HEK293 (cell line): ENCODE measurements at regions not wholly inside any gene's neighbourhood (a gene's known extent, or its start where the extent isn't known, plus 50 kb on each side); places are given as distances from the start of the nearest gene placed in this dataset.
A peak's percentile ranks its signal among the peaks of the same experiment; 100 is the strongest.

Experiments used
- CTCF ChIA-PET: fragments of 350-600 bp; formaldehyde crosslinking; extraction: SDS; loops from one replicate; lab custom pipeline; 2021; ENCODE audit warnings: antibody characterized with exemption; lab: Yijun Ruan, JAX
- POLR2A ChIA-PET: fragments of 300-600 bp; formaldehyde crosslinking; extraction: SDS; loops from one replicate; lab custom pipeline; 2020; ENCODE audit warnings: antibody characterized with exemption, inconsistent platforms; lab: Yijun Ruan, JAX
- H3K27ac ChIP-seq: fragments of 200-500 bp; sonication (Bioruptor generic); 2 replicates; pipeline ENCODE4 v1.5.1; 2014; ENCODE audit warnings: low read depth, low read length, control low read depth, inconsistent platforms; ENCODE audit errors: extremely low read depth
- H3K36me3 ChIP-seq, 2 experiments: fragments of 200-500 bp in 1 of 2; sonication (Bioruptor generic) in 1 of 2; 1 replicate in 1 of 2; 2 replicates in 1 of 2; pipeline ENCODE4 v1.5.1; 2014 to 2017; ENCODE audit warnings: inconsistent platforms in 2 of 2, low read length in 2 of 2; ENCODE audit not compliant: control insufficient read depth in 2 of 2, insufficient read depth in 1 of 2
- H3K4me1 ChIP-seq: fragments of 200-500 bp; sonication (Bioruptor generic); 2 replicates; pipeline ENCODE4 v1.5.1; 2014; ENCODE audit warnings: mild to moderate bottlenecking, low read length, inconsistent platforms; ENCODE audit not compliant: control insufficient read depth, insufficient read depth
- H3K4me3 ChIP-seq: 2 replicates; pipeline ENCODE4 v1.5.1; 2011; ENCODE audit warnings: low read depth, mild to moderate bottlenecking, control low read depth, low read length, moderate library complexity
- H3K9me3 ChIP-seq: fragments of 200-500 bp; sonication (Bioruptor generic); 2 replicates; pipeline ENCODE4 v1.5.1; 2014; ENCODE audit warnings: low read depth, low read length, inconsistent platforms; ENCODE audit not compliant: control insufficient read depth, insufficient read depth
- BCL11B ChIP-seq: fragments of 450-650 bp; formaldehyde crosslinking; IDR thresholded peaks from 2 replicates; pipeline ENCODE4 v1.5.1; 2016; ENCODE audit warnings: low read depth, missing biosample characterization, missing genetic modification characterization
- OVOL3 ChIP-seq: fragments of 450-650 bp; formaldehyde crosslinking; IDR thresholded peaks from 2 replicates; pipeline ENCODE4 v1.5.1; 2016; ENCODE audit warnings: missing biosample characterization, missing genetic modification characterization
- YY2 ChIP-seq: fragments of 450-650 bp; formaldehyde crosslinking; IDR thresholded peaks from 2 replicates; pipeline ENCODE4 v1.5.1; 2016; ENCODE audit warnings: missing biosample characterization, missing genetic modification characterization
- ZBTB1 ChIP-seq: fragments of 450-650 bp; formaldehyde crosslinking; IDR thresholded peaks from 2 replicates; pipeline ENCODE4 v1.5.1; 2016; ENCODE audit warnings: missing biosample characterization, missing genetic modification characterization
- ZNF184 ChIP-seq: fragments of 450-650 bp; IDR thresholded peaks from 2 replicates; pipeline ENCODE4 v1.5.1; 2018; ENCODE audit warnings: missing biosample characterization, mild to moderate bottlenecking, missing genetic modification characterization
- ZNF404 ChIP-seq: fragments of 450-650 bp; formaldehyde crosslinking; IDR thresholded peaks from 2 replicates; pipeline ENCODE4 v1.5.1; 2017; ENCODE audit warnings: missing biosample characterization, missing genetic modification characterization
- ZNF48 ChIP-seq: fragments of 450-650 bp; formaldehyde crosslinking; IDR thresholded peaks from 2 replicates; pipeline ENCODE4 v1.5.1; 2016; ENCODE audit warnings: missing biosample characterization, missing genetic modification characterization
- ZNF791 ChIP-seq: fragments of 450-650 bp; formaldehyde crosslinking; IDR thresholded peaks from 2 replicates; pipeline ENCODE4 v1.5.1; 2016; ENCODE audit warnings: missing biosample characterization, missing genetic modification characterization
- ZSCAN23 ChIP-seq: fragments of 450-650 bp; formaldehyde crosslinking; IDR thresholded peaks from 2 replicates; pipeline ENCODE4 v1.5.1; 2016; ENCODE audit warnings: missing biosample characterization, missing genetic modification characterization
- TF ChIP-seq, protein P1 (sequence below): fragments of 450-650 bp; formaldehyde crosslinking; IDR thresholded peaks from 2 replicates; pipeline ENCODE4 v1.5.1; 2016; ENCODE audit warnings: missing biosample characterization, missing genetic modification characterization
- TF ChIP-seq, protein P2 (sequence below): fragments of 450-650 bp; formaldehyde crosslinking; IDR thresholded peaks from 2 replicates; pipeline ENCODE4 v1.5.1; 2016; ENCODE audit warnings: missing biosample characterization, missing genetic modification characterization
- TF ChIP-seq, protein P3 (sequence below): fragments of 450-650 bp; formaldehyde crosslinking; IDR thresholded peaks from 2 replicates; pipeline ENCODE4 v1.5.1; 2016; ENCODE audit warnings: missing biosample characterization, missing genetic modification characterization
- TF ChIP-seq, protein P4 (sequence below): fragments of 450-650 bp; formaldehyde crosslinking; IDR thresholded peaks from 2 replicates; pipeline ENCODE4 v1.5.1; 2017; ENCODE audit warnings: missing biosample characterization, mild to moderate bottlenecking, missing genetic modification characterization, moderate library complexity
- TF ChIP-seq, protein P5 (sequence below): sonication (generic); formaldehyde crosslinking; IDR thresholded peaks from 2 replicates; pipeline ENCODE4 v1.8.1; 2022; ENCODE audit warnings: mild to moderate bottlenecking, moderate library complexity, missing genetic modification reagents
- TF ChIP-seq, protein P6 (sequence below): fragments of 450-650 bp; formaldehyde crosslinking; IDR thresholded peaks from 2 replicates; pipeline ENCODE4 v1.5.1; 2016; ENCODE audit warnings: missing biosample characterization, missing genetic modification characterization
- TF ChIP-seq, protein P7 (sequence below): fragments of 450-650 bp; formaldehyde crosslinking; IDR thresholded peaks from 2 replicates; pipeline ENCODE4 v1.5.1; 2016; ENCODE audit warnings: missing biosample characterization, missing genetic modification characterization, borderline replicate concordance

DNA sequence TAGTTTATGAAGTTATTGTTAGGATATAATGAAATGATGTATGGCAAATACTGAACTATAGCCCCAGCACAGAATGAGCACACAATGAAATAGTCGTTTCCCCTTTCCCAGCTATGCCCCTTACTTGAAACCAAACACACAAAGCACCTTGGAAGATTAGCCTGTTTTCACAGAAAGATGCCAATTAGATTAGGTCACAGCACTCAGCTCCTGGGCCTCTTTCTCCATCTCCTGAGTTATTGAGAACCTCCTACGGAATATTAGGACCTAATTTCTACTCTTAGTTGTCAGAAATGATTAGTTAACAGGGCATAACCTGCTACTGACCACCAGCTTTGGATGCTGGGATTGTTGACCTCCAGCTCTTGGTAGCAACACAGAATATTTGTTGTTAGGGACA lies 269.4 kb upstream of the ROPN1 start (continued):
- no peak for TF ChIP-seq BCL11B (tag by site-specific recombination)
- TF ChIP-seq ZNF404 (tag by site-specific recombination) = no peak
- TF ChIP-seq, protein P1, sequence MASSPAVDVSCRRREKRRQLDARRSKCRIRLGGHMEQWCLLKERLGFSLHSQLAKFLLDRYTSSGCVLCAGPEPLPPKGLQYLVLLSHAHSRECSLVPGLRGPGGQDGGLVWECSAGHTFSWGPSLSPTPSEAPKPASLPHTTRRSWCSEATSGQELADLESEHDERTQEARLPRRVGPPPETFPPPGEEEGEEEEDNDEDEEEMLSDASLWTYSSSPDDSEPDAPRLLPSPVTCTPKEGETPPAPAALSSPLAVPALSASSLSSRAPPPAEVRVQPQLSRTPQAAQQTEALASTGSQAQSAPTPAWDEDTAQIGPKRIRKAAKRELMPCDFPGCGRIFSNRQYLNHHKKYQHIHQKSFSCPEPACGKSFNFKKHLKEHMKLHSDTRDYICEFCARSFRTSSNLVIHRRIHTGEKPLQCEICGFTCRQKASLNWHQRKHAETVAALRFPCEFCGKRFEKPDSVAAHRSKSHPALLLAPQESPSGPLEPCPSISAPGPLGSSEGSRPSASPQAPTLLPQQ (tag by site-specific recombination) = no peak

DNA sequence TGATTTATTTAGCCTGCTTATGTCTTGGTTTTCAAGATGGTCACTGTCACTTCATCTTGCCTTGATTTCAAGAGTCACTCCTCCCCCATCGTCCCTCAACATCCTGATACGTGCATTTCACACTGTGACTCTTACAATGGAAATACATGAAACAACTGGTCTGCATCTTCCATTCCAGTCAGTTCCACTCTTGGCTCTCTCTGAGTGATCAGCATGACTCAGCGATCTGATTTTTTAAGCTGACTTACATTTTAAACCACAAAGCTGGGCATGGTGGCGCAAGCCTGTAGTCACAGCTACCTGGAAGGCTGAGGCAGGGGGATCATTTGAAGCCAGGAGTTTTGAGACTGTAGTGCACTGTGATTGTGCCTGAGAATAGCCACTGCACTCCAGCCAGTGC lies 271.2 kb upstream of the ROPN1 start:
- no peaks in the 10 kb centered on the region for H3K36me3 ChIP-seq
- no peaks in the 10 kb centered on the region for H3K9me3 ChIP-seq
- TF ChIP-seq ZSCAN23 (tag by site-specific recombination) = no peak
- no peak overlapping the region for H3K27ac ChIP-seq
- peaks cover 3% of the 10 kb centered on the region; the same call in 1 of the 2 replicates for H3K4me1 ChIP-seq
- no peak overlapping the region for H3K4me3 ChIP-seq
- ChIA-PET POLR2A (no interaction called here), CTCF (interaction anchor here (0.7 kb wide), 1 partner anchor 19 kb away, joined by 3 read pairs; no protein-coding TSS in a partner anchor)

DNA sequence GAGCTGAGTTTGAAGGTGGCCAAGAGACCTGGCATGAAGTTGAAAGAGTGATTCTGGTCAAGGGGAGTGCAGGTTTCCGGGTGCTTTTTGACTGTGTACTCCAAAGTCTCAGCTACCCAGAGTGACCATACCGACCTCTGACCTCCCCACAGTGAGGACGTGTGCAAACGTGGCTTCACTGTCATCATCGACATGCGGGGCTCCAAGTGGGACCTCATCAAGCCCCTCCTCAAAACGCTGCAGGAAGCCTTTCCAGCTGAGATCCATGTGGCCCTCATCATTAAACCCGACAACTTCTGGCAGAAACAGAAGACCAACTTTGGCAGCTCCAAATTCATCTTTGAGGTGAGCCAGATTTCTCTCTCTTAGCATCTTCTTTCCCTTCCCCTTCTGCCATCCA lies 272.4 kb upstream of the ROPN1 start:
- TF ChIP-seq, protein P2, sequence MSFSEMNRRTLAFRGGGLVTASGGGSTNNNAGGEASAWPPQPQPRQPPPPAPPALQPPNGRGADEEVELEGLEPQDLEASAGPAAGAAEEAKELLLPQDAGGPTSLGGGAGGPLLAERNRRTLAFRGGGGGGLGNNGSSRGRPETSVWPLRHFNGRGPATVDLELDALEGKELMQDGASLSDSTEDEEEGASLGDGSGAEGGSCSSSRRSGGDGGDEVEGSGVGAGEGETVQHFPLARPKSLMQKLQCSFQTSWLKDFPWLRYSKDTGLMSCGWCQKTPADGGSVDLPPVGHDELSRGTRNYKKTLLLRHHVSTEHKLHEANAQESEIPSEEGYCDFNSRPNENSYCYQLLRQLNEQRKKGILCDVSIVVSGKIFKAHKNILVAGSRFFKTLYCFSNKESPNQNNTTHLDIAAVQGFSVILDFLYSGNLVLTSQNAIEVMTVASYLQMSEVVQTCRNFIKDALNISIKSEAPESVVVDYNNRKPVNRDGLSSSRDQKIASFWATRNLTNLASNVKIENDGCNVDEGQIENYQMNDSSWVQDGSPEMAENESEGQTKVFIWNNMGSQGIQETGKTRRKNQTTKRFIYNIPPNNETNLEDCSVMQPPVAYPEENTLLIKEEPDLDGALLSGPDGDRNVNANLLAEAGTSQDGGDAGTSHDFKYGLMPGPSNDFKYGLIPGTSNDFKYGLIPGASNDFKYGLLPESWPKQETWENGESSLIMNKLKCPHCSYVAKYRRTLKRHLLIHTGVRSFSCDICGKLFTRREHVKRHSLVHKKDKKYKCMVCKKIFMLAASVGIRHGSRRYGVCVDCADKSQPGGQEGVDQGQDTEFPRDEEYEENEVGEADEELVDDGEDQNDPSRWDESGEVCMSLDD (tag by site-specific recombination) = no peak
- TF ChIP-seq, protein P3, sequence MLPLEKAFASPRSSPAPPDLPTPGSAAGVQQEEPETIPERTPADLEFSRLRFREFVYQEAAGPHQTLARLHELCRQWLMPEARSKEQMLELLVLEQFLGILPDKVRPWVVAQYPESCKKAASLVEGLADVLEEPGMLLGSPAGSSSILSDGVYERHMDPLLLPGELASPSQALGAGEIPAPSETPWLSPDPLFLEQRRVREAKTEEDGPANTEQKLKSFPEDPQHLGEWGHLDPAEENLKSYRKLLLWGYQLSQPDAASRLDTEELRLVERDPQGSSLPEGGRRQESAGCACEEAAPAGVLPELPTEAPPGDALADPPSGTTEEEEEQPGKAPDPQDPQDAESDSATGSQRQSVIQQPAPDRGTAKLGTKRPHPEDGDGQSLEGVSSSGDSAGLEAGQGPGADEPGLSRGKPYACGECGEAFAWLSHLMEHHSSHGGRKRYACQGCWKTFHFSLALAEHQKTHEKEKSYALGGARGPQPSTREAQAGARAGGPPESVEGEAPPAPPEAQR (tag by site-specific recombination) = no peak
- no peak for TF ChIP-seq YY2 (tag by site-specific recombination)
- Histone ChIP-seq H3K36me3 (no peaks in the 10 kb centered on the region), H3K9me3 (no peaks in the 10 kb centered on the region), H3K4me3 (no peak overlapping the region), H3K4me1 (peaks cover 3% of the 10 kb centered on the region; the same call in 1 of the 2 replicates), H3K27ac (no peak overlapping the region)
- POLR2A ChIA-PET = no interaction called here
- CTCF ChIA-PET = no interaction called here

DNA sequence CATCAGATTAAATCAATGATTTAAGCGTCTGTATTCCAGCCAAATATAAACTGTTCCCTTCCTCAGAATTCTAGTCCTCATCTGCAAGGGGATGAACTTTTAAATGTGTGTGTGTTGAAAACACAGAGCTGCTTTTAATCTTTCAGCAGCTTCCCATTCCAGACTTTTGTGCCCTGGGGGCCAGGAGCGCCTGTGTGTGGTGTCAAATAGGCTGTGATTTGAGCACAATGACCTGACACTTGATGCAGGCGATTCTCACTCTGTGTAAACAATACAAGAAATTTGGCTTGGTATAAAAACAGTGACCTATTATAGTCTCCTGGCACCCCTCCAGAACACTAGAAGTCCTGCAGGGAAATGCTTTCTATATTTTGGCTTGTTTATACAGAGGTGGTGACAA lies 274.6 kb upstream of the ROPN1 start:
- ChIA-PET CTCF (interaction anchor here (0.8 to 1.5 kb wide), 4 partner anchors 17 to 293 kb away, joined by 3 to 4 read pairs (median 3); no protein-coding TSS in a partner anchor), POLR2A (no interaction called here)
- peaks cover 3% of the 10 kb centered on the region; the same call in 1 of the 2 replicates for H3K4me1 ChIP-seq
- H3K27ac ChIP-seq = no peak overlapping the region
- no peak overlapping the region for H3K4me3 ChIP-seq
- no peaks in the 10 kb centered on the region for H3K36me3 ChIP-seq
- no peaks in the 10 kb centered on the region for H3K9me3 ChIP-seq
- TF ChIP-seq ZBTB1 (no peak), ZNF791 (tag by site-specific recombination) (no peak), ZNF48 (tag by site-specific recombination) (no peak), OVOL3 (tag by site-specific recombination) (peak; percentile 47; the same call in 1 of the 2 replicates), ZNF184 (tag by site-specific recombination) (no peak)
- TF ChIP-seq, protein P4, sequence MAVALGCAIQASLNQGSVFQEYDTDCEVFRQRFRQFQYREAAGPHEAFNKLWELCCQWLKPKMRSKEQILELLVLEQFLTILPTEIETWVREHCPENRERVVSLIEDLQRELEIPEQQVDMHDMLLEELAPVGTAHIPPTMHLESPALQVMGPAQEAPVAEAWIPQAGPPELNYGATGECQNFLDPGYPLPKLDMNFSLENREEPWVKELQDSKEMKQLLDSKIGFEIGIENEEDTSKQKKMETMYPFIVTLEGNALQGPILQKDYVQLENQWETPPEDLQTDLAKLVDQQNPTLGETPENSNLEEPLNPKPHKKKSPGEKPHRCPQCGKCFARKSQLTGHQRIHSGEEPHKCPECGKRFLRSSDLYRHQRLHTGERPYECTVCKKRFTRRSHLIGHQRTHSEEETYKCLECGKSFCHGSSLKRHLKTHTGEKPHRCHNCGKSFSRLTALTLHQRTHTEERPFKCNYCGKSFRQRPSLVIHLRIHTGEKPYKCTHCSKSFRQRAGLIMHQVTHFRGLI (tag by site-specific recombination) = no peak
- TF ChIP-seq, protein P5, sequence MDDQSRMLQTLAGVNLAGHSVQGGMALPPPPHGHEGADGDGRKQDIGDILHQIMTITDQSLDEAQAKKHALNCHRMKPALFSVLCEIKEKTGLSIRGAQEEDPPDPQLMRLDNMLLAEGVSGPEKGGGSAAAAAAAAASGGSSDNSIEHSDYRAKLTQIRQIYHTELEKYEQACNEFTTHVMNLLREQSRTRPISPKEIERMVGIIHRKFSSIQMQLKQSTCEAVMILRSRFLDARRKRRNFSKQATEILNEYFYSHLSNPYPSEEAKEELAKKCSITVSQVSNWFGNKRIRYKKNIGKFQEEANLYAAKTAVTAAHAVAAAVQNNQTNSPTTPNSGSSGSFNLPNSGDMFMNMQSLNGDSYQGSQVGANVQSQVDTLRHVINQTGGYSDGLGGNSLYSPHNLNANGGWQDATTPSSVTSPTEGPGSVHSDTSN (CRISPR knock-in tag) = no peak
- TF ChIP-seq, protein P6, sequence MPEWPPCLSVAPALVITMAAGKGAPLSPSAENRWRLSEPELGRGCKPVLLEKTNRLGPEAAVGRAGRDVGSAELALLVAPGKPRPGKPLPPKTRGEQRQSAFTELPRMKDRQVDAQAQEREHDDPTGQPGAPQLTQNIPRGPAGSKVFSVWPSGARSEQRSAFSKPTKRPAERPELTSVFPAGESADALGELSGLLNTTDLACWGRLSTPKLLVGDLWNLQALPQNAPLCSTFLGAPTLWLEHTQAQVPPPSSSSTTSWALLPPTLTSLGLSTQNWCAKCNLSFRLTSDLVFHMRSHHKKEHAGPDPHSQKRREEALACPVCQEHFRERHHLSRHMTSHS (tag by site-specific recombination) = no peak
- TF ChIP-seq, protein P7, sequence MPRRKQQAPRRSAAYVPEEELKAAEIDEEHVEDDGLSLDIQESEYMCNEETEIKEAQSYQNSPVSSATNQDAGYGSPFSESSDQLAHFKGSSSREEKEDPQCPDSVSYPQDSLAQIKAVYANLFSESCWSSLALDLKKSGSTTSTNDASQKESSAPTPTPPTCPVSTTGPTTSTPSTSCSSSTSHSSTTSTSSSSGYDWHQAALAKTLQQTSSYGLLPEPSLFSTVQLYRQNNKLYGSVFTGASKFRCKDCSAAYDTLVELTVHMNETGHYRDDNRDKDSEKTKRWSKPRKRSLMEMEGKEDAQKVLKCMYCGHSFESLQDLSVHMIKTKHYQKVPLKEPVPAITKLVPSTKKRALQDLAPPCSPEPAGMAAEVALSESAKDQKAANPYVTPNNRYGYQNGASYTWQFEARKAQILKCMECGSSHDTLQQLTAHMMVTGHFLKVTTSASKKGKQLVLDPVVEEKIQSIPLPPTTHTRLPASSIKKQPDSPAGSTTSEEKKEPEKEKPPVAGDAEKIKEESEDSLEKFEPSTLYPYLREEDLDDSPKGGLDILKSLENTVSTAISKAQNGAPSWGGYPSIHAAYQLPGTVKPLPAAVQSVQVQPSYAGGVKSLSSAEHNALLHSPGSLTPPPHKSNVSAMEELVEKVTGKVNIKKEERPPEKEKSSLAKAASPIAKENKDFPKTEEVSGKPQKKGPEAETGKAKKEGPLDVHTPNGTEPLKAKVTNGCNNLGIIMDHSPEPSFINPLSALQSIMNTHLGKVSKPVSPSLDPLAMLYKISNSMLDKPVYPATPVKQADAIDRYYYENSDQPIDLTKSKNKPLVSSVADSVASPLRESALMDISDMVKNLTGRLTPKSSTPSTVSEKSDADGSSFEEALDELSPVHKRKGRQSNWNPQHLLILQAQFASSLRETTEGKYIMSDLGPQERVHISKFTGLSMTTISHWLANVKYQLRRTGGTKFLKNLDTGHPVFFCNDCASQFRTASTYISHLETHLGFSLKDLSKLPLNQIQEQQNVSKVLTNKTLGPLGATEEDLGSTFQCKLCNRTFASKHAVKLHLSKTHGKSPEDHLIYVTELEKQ (tag by site-specific recombination) = peak; percentile 70; the same call in 1 of the 2 replicates
